Hepatocyte (in vitro differentiated cells): ENCODE measurements at regions not wholly inside any gene's neighbourhood (a gene's known extent, or its start where the extent isn't known, plus 50 kb on each side); places are given as distances from the start of the nearest gene placed in this dataset.

Experiments
- EZH2 ChIP-seq: fragments of 200-600 bp; sonication (generic); IDR thresholded peaks from 2 replicates; pipeline ENCODE4 v1.6.1; 2016; ENCODE audit warnings: antibody characterized with exemption, mild to moderate bottlenecking, borderline replicate concordance
- EZH2phosphoT487 ChIP-seq: fragments of 200-600 bp; sonication (generic); IDR thresholded peaks from one replicate; pipeline ENCODE4 v1.6.1; 2018; ENCODE audit warnings: antibody characterized with exemption, mild to moderate bottlenecking, low read depth, moderate library complexity; ENCODE audit not compliant: unreplicated experiment, severe bottlenecking
- TF ChIP-seq, protein P1 (sequence below): fragments of 200-600 bp; sonication (generic); IDR thresholded peaks from 2 replicates; pipeline ENCODE4 v1.5.1; 2016; ENCODE audit warnings: antibody characterized with exemption, mild to moderate bottlenecking; ENCODE audit not compliant: poor library complexity

GRCh38 chr11:106242718-106243415 is 165.4 kb downstream of the AASDHPPT start:
- TF ChIP-seq, protein P1, sequence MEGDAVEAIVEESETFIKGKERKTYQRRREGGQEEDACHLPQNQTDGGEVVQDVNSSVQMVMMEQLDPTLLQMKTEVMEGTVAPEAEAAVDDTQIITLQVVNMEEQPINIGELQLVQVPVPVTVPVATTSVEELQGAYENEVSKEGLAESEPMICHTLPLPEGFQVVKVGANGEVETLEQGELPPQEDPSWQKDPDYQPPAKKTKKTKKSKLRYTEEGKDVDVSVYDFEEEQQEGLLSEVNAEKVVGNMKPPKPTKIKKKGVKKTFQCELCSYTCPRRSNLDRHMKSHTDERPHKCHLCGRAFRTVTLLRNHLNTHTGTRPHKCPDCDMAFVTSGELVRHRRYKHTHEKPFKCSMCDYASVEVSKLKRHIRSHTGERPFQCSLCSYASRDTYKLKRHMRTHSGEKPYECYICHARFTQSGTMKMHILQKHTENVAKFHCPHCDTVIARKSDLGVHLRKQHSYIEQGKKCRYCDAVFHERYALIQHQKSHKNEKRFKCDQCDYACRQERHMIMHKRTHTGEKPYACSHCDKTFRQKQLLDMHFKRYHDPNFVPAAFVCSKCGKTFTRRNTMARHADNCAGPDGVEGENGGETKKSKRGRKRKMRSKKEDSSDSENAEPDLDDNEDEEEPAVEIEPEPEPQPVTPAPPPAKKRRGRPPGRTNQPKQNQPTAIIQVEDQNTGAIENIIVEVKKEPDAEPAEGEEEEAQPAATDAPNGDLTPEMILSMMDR: no peak
- TF ChIP-seq EZH2 (no peak), EZH2phosphoT487 (no peak)
